ENCODE measurements at regions not wholly inside any gene's neighbourhood (a gene's known extent, or its start where the extent isn't known, plus 50 kb on each side); places are given as distances from the start of the nearest gene placed in this dataset.

- Mint-ChIP-seq H3K27me3 (no peaks in the 10 kb centered on the region), H3K36me3 (ENCODE audit: low read depth) (no peaks in the 10 kb centered on the region), H3K9me3 (peaks cover under 1% of the 10 kb centered on the region), H3K27ac (no peak overlapping the region), H3K4me3 (no peak overlapping the region), H3K4me1 (no peaks in the 10 kb centered on the region)
- DNase-seq = no peak
- POLR2A ChIA-PET = no interaction called here
- no peak for ATAC-seq (ENCODE audit: low read depth)
- intact Hi-C loops (cut with micrococcal nuclease) = no loop called here
- CTCF ChIA-PET = no interaction called here
- no peak for TF ChIP-seq CTCF (IDR thresholded peaks at IDR 0.05)
These were observed 131.7 kb upstream of the MYO10 start for GRCh38 chr5:17067657-17068392.

- Mint-ChIP-seq H3K9me3 (no peaks in the 10 kb centered on the region), H3K4me1 (no peaks in the 10 kb centered on the region), H3K27me3 (no peaks in the 10 kb centered on the region), H3K4me3 (no peak overlapping the region), H3K27ac (no peak overlapping the region), H3K36me3 (ENCODE audit: low read depth) (no peaks in the 10 kb centered on the region)
- DNase-seq (no peak), ATAC-seq (ENCODE audit: low read depth) (no peak)
- ChIA-PET CTCF (no interaction called here), POLR2A (no interaction called here)
- intact Hi-C loops (cut with micrococcal nuclease) = no loop called here
- TF ChIP-seq CTCF (IDR thresholded peaks at IDR 0.05) = no peak
These were observed 134.0 kb upstream of the MYO10 start for GRCh38 chr5:17069995-17070511.

GRCh38 chr5:17070647-17071046, 134.6 kb upstream of the MYO10 start:
- H3K27ac Mint-ChIP-seq = no peak overlapping the region
- ChIA-PET POLR2A (no interaction called here), CTCF (no interaction called here)
- H3K36me3 Mint-ChIP-seq (ENCODE audit: low read depth) = no peaks in the 10 kb centered on the region
- ATAC-seq (ENCODE audit: low read depth) (no peak), DNase-seq (no peak)
- H3K27me3 Mint-ChIP-seq = no peaks in the 10 kb centered on the region
- H3K4me3 Mint-ChIP-seq = no peak overlapping the region
- H3K9me3 Mint-ChIP-seq = no peaks in the 10 kb centered on the region
- TF ChIP-seq CTCF (IDR thresholded peaks at IDR 0.05) = no peak
- no peaks in the 10 kb centered on the region for H3K4me1 Mint-ChIP-seq
- intact Hi-C loops (cut with micrococcal nuclease) = no loop called here

- DNase-seq (no peak), ATAC-seq (ENCODE audit: low read depth) (no peak)
- H3K4me1 Mint-ChIP-seq = no peaks in the 10 kb centered on the region
- intact Hi-C loops (cut with micrococcal nuclease) = no loop called here
- no peak overlapping the region for H3K4me3 Mint-ChIP-seq
- no peaks in the 10 kb centered on the region for H3K36me3 Mint-ChIP-seq (ENCODE audit: low read depth)
- no peaks in the 10 kb centered on the region for H3K27me3 Mint-ChIP-seq
- no peak for TF ChIP-seq CTCF (IDR thresholded peaks at IDR 0.05)
- CTCF ChIA-PET = no interaction called here
- no peak overlapping the region for H3K27ac Mint-ChIP-seq
- POLR2A ChIA-PET = no interaction called here
- H3K9me3 Mint-ChIP-seq = no peaks in the 10 kb centered on the region
These were observed 139.1 kb upstream of the MYO10 start for GRCh38 chr5:17075236-17075635.

GRCh38 chr5:17076272-17076671, 140.2 kb upstream of the MYO10 start:
- Mint-ChIP-seq H3K4me3 (no peak overlapping the region), H3K4me1 (no peaks in the 10 kb centered on the region), H3K27ac (no peak overlapping the region), H3K9me3 (no peaks in the 10 kb centered on the region), H3K27me3 (no peaks in the 10 kb centered on the region), H3K36me3 (ENCODE audit: low read depth) (no peaks in the 10 kb centered on the region)
- TF ChIP-seq CTCF (IDR thresholded peaks at IDR 0.05) = no peak
- DNase-seq (no peak), ATAC-seq (ENCODE audit: low read depth) (no peak)
- intact Hi-C loops (cut with micrococcal nuclease) = no loop called here
- POLR2A ChIA-PET = no interaction called here
- CTCF ChIA-PET = no interaction called here
